PC-9 (cell line): ENCODE measurements at regions not wholly inside any gene's neighbourhood (a gene's known extent, or its start where the extent isn't known, plus 50 kb on each side); places are given as distances from the start of the nearest gene placed in this dataset.

Experiments
- CTCF ChIP-seq: fragments of 200-600 bp; sonication (generic); conservative IDR thresholded peaks from 2 replicates; pipeline ENCODE4 v1.6.1; 2017; ENCODE audit warnings: mixed run types, antibody characterized with exemption, mild to moderate bottlenecking, moderate library complexity
- EZH2 ChIP-seq: fragments of 200-600 bp; sonication (generic); IDR thresholded peaks from 2 replicates; pipeline ENCODE4 v1.8.0; 2017; ENCODE audit warnings: antibody characterized with exemption, low read depth

GRCh38 chr3:19811689-19812088, 122.3 kb downstream of the EFHB start:
- no peak for TF ChIP-seq CTCF
- TF ChIP-seq EZH2: no peak
